ENCODE measurements at regions not wholly inside any gene's neighbourhood (a gene's known extent, or its start where the extent isn't known, plus 50 kb on each side); places are given as distances from the start of the nearest gene placed in this dataset.

DNA sequence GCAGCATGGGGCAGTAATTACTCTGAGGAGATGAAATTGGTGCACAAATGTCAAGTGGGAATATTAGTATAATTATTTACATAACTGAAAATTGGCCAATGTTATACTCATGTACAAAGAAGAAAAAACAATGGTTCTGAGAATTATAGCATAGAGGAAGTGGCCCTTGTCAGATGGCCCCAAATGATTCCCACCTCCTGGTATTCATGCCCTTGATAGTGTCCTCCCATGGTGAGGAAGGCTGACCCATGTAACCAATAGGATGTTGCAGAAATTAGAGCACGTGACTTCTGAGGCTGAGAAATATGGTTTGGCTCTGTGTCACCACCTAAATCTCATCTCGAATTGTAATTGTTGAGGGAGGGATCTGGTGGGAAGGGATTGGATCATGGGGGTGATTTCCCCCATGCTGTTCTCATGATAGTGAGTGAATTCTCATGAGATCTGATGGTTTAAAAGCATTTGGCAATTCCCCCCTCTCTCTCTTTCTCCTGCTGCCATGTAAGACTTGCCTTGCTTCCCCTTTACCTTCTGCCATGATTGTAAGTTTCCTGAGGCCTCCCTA lies 368.5 kb downstream of the SHQ1 start:
- CTCF ChIA-PET: interaction anchor here (1.8 kb wide), 1 partner anchor 9 kb away, joined by 3 read pairs; no protein-coding TSS in a partner anchor
- DNase-seq (ENCODE audit: low read depth in 1 of 2, low spot score in 1 of 2): no peak
- no peak for FAIRE-seq
- peaks cover 11% of the 10 kb centered on the region; the same call in 2 of the 3 replicates for H3K4me1 ChIP-seq
- no peak for ATAC-seq
- WGBS (ENCODE audit: missing lambda C conversion rate): 72% methylated on average over 2 of the region's 2 CpGs
- H3K27ac ChIP-seq: no peak overlapping the region
- POLR2A ChIA-PET: no interaction called here
- TF ChIP-seq HOXB13 (CRISPR knock-in tag; IDR thresholded peaks at IDR 0.05; ENCODE audit: low read depth) (no peak), SREBF2 (IDR thresholded peaks at IDR 0.05) (no peak), TFCP2L1 (CRISPR knock-in tag; IDR thresholded peaks at IDR 0.05) (no peak), PHF8 (IDR thresholded peaks at IDR 0.05; ENCODE audit: borderline replicate concordance, low read depth) (no peak), EHF (CRISPR knock-in tag; IDR thresholded peaks at IDR 0.05) (no peak), HOXB5 (CRISPR knock-in tag; IDR thresholded peaks at IDR 0.05) (no peak)
- TF ChIP-seq, protein P1, sequence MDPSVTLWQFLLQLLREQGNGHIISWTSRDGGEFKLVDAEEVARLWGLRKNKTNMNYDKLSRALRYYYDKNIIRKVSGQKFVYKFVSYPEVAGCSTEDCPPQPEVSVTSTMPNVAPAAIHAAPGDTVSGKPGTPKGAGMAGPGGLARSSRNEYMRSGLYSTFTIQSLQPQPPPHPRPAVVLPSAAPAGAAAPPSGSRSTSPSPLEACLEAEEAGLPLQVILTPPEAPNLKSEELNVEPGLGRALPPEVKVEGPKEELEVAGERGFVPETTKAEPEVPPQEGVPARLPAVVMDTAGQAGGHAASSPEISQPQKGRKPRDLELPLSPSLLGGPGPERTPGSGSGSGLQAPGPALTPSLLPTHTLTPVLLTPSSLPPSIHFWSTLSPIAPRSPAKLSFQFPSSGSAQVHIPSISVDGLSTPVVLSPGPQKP (IDR thresholded peaks at IDR 0.05; ENCODE audit: low read depth, low read length): no peak
- no peak overlapping the region for H3K4me2 ChIP-seq
- H3K9me3 ChIP-seq: no peaks in the 10 kb centered on the region
- no peak overlapping the region for H3K4me3 ChIP-seq

DNA sequence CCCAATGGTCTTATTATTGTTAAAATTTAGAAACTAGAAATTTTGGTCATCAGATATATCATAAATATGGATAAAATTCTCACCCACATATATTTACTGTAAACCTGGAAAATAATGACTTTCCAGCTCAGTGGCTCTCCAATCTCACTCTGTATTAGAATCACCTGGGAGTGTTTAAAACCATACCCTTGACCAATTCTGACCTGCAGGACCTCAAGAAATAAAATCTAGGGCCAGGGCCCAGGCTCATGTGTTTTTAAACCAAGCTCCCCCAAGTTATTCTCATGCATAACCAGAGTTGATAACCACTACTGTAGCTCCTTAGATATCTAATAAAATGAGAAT lies 372.1 kb downstream of the SHQ1 start:
- H3K9me3 ChIP-seq: no peaks in the 10 kb centered on the region
- no peak overlapping the region for H3K4me2 ChIP-seq
- POLR2A ChIA-PET: no interaction called here
- H3K4me1 ChIP-seq: no peaks in the 10 kb centered on the region
- DNase-seq (ENCODE audit: low read depth in 1 of 2, low spot score in 1 of 2): no peak
- CTCF ChIA-PET: no interaction called here
- no peak overlapping the region for H3K27ac ChIP-seq
- TF ChIP-seq RAD21 (conservative IDR thresholded peaks at IDR 0.05 in 1 of 2, IDR thresholded peaks at IDR 0.05 in 1 of 2): no peak
- no peak for TF ChIP-seq FOXS1 (CRISPR knock-in tag; IDR thresholded peaks at IDR 0.05)
- no peak for TF ChIP-seq POLR2A (IDR thresholded peaks at IDR 0.05; ENCODE audit: low read length)
- no peak for TF ChIP-seq CBX8 (IDR thresholded peaks at IDR 0.05)
- TF ChIP-seq NFE2L2 (conservative IDR thresholded peaks at IDR 0.05; ENCODE audit: low read length): no peak
- TF ChIP-seq RARB (CRISPR knock-in tag; IDR thresholded peaks at IDR 0.05): no peak
- TF ChIP-seq CHD4 (IDR thresholded peaks at IDR 0.05; ENCODE audit: borderline replicate concordance): no peak
- TF ChIP-seq FOSL2 (IDR thresholded peaks at IDR 0.05): no peak
- TF ChIP-seq FOSL2 (CRISPR knock-in tag; IDR thresholded peaks at IDR 0.05): no peak
- TF ChIP-seq, protein P2, sequence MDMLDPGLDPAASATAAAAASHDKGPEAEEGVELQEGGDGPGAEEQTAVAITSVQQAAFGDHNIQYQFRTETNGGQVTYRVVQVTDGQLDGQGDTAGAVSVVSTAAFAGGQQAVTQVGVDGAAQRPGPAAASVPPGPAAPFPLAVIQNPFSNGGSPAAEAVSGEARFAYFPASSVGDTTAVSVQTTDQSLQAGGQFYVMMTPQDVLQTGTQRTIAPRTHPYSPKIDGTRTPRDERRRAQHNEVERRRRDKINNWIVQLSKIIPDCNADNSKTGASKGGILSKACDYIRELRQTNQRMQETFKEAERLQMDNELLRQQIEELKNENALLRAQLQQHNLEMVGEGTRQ (IDR thresholded peaks at IDR 0.05): no peak
- FAIRE-seq: no peak
- no peak overlapping the region for H3K4me3 ChIP-seq
- ATAC-seq: no peak

DNA sequence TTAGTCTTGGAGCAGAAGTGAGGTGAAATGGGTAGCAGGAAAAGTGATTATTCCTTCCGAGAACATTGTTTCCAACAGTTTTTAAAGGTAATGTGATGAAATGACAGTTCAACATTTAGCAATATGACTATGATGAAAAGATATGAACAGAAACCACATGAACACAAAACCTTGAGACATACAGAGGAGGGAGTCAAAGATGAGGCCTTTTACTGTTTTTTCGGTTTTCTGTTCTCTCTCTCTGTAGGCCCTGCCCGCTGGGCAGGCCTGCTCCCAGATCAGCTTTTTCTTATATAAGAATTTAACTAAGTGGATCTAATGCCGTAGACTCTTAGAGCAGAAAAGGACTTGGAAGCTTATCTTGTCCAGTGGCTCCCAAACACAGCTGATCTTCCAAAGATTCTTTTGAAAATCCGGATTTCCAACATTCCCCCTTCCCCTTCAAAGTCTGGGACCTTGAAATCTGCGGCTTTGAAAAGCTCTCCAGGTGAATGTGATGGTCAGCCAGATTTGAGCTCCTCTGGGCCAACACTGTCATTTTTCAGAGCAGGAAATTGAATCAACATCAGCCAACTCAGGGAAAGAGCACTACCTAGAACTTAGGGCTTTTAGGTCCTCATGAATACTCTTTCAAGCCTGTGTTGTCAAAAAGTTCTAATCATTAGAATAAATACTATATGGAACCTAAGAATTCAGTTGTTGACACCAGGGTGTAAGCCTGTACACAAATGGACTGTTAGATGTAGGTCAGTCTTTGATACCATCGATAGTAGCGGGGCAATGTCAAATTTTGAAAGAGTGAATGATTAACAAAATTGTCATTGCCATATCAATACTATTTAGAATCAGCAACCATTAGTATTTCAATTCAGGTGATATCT lies 372.7 kb downstream of the SHQ1 start:
- TF ChIP-seq ZSCAN20 (CRISPR knock-in tag; IDR thresholded peaks at IDR 0.05) (no peak), MAZ (IDR thresholded peaks at IDR 0.05; ENCODE audit: borderline replicate concordance, low read depth, low read length) (no peak), CBX2 (IDR thresholded peaks at IDR 0.05; ENCODE audit: borderline replicate concordance, low read depth) (no peak), RCOR1 (IDR thresholded peaks at IDR 0.05; ENCODE audit: low read depth, low read length) (no peak)
- CTCF ChIA-PET: no interaction called here
- no peaks in the 10 kb centered on the region for H3K4me1 ChIP-seq
- H3K27ac ChIP-seq: no peak overlapping the region
- DNase-seq (ENCODE audit: low read depth in 1 of 2, low spot score in 1 of 2) (no peak), ATAC-seq (no peak), FAIRE-seq (no peak)
- 71% methylated on average over 8 of the region's 8 CpGs for WGBS (ENCODE audit: missing lambda C conversion rate)
- POLR2A ChIA-PET: no interaction called here
- H3K4me3 ChIP-seq: no peak overlapping the region
- H3K4me2 ChIP-seq: no peak overlapping the region
- H3K9me3 ChIP-seq: no peaks in the 10 kb centered on the region
